Esophagus mucosa (tissue), 1 donor: ENCODE measurements at regions not wholly inside any gene's neighbourhood (a gene's known extent, or its start where the extent isn't known, plus 50 kb on each side); places are given as distances from the start of the nearest gene placed in this dataset.

Source experiments
- ATAC-seq: fragments of 200-7000 bp; cut with Tn5 transposase; one replicate; pipeline ENCODE4 v1.9.1; 2020
- donor health status: DM: yes; HTN: yes; CAD: no.

DNA sequence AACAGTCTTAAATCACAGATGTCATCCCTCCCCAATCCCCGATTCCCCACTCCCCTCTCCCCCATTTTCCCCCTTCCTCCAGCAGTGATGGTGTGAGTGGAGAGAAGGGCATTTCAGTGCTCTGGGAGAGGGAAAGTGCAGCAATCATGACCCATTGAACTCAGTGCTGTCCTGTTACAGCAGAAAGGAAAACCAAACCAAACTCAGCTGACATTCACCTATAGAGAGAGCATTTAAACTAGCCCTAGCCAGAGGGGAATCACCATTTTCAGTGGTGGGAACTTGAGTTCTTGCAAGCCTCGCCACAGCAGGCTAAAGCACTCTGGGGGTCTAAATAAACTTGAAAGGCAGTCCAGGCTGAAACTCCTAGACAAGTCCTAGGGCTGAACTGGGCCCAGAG lies 129.9 kb upstream of the COL21A1 start:
- ATAC-seq: no peak

- no peak for ATAC-seq
Measured at GRCh38 chr6:56375806-56376205, 128.4 kb upstream of the COL21A1 start.

DNA sequence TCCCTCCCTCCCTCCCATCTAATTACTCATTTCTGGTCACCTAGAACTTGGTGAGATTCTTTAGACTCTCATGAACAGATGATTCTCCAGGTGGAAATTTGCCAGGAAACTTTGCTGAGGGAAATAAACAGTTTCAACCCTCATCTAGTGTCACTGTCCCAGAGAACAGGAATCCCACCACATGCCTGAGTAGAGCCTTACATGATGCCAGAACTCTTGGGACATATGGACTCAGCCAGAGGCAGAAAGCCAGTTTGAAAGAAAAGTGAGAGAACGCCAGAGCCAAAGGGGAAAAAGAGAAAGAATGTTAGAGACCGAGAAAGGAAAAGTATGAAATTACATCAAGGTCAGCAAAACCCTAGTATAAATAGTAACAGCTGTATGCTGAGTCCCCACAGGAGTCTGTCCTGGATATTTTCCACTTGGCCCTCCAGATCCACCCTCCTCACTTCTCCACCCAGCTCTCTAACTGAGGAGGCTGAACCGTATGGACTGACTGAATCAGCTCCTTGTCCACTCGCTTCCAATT lies 127.5 kb upstream of the COL21A1 start:
- ATAC-seq: no peak

GRCh38 chr6:56372406-56372995 lies 125.1 kb upstream of the COL21A1 start:
- ATAC-seq: no peak

DNA sequence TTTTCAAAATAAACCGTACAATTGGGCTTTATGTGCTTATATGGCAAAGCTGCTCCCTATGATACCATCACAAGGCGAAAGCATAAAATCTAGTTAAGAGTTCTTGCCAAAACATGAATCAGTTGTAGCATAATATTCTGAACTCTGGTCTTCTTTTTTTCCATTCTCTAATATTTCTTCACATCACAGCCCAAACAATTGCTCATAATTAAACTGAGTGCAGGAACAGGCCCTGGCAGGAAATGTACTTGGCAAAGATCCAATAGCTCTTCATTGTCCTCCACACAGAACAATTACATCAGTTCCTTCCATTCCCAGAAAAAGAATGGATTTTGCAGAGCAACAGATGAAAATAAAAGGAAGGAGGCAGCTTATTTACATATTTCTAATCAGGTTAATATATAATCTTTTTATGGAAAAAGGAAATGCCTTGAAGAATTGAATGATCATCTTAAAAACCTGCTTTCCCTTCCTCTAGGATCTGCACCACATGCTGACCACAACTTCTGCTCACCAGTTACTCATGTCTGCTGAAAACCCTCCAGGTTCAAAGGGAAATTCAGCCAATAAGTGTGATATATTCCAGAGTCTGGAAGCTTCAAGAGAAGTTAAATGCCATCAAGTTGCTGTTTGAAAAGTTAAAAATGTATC lies 123.3 kb upstream of the COL21A1 start:
- ATAC-seq: peak; percentile 89

GRCh38 chr6:56370127-56370540 lies 122.8 kb upstream of the COL21A1 start:
- ATAC-seq: peak; percentile 93

DNA sequence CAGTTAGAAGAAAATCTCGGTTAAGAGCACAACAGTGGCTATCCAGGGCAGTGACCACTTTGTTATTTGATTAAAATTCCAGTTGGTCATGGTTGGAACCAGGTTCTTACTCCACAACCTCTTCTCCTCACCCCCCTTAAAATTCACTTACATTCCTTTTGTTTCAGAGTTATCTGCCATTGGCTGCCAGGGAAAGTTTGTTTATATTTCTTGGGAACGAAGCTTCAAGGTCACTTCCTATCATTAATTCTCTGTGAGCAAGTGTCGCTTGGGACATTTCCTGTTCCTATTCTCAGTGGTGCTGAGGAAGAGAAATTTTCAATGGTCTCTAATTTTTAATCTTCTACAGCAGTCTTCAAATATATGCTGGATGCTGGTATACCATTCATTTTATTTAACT lies 121.1 kb upstream of the COL21A1 start:
- ATAC-seq: no peak

DNA sequence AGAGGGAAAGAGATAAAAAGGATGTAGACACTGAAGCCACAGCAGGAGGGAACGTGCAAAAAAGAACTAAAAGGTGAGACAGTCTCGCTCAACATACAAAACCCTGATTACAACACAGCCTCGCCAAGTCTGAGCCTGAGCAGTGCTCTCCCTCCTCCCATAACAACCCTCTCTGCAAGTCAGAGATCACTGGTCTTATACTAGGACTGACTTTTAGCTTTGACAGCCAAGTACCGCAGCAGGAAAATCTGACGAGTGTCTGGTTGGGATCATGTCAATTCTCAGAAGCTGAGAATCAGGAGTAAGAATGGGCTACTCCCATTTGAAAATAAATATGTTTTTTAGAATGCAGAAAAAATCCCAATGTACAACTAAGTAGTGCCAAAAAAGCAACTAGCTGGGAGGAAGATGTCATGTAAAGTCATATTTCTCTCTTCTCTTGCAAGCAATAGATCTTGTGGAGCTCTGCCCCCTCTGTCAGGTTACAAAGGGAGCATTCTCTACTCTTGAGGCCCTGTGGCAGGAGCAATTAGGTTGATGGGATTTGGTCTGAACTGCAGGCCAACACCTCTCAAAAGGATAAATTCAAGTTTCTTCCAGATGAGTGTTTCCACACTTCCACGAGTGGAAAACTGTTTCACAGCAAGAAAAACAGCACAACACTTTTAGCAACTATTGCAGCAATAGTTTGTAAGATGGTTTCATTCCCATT lies 118.9 kb upstream of the COL21A1 start:
- no peak for ATAC-seq

DNA sequence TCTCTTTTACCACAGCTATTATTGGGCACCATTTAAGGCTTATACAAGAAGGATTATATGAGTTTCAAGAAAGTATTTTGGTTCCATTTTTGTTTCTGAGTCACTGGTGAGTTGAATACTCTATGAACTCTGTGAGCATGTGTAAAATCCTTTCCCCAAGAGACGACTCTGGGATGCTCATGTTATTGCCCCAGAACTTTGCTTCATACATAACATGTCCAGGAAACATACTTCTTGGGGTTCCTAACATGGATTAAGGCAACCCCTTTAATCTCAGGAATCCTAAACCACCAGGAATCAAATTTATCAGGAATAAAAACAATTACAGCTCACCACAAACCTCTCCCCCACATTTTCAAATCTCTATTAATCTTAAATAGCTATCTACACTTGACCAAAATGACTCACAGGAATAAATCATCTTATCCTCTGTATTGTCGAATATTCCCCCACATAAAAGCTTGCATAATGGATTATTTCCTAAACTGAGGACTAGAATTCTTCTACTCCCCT lies 117.5 kb upstream of the COL21A1 start:
- no peak for ATAC-seq

DNA sequence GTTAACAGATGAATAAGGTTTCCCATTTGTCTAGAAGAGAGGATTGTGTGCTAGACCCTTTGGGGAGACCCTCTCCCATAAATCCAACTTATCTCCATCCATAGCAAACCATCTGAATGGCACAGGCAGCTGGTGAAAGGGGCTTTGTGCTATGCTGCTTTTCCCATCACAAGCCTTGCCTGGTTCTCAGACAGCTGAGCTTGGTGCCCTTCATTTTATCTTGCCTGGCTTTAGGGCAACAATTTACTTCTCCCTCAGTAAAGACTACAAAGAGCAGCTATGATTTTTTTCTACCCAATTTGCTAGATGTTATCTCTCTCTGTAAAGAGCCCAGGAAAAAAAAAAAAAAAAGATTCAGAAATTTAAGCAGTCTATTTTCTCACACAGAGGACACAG lies 117.0 kb upstream of the COL21A1 start:
- no peak for ATAC-seq

GRCh38 chr6:56363796-56364430 lies 116.5 kb upstream of the COL21A1 start:
- ATAC-seq: no peak

GRCh38 chr6:56361812-56362211 lies 114.4 kb upstream of the COL21A1 start:
- ATAC-seq: peak; percentile 33

DNA sequence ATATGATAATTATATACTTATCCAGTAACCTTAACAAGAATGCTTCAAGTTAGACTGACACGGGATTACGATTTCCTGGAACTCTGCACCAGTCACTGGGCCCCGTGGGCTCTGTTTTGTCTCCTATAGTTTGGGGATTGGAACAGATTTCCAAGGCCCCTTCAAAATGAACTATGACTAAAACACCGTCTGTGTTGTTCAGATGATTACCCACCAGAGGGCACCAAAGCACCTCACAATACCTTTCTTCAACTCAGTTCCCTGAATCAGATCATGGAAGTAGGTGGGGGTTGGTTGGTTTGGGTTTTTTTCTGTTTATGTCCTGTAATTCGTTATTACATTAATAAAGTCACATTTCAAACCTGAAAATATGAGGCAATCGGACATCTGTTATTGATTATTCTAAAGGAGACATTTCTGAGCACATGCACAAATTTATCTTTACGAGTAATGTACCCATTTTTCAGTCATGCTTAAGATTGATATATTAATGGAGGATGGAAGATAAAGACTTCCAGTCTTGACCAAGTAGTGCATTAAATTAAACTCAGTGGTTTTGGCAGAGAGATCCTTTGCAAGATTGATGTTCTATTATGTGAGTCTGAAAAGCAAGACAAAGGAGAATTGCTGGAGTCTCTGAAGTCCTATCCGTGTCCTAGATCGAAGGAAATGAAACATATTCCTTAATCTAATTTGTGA lies 112.0 kb upstream of the COL21A1 start:
- ATAC-seq: peak; percentile 85

DNA sequence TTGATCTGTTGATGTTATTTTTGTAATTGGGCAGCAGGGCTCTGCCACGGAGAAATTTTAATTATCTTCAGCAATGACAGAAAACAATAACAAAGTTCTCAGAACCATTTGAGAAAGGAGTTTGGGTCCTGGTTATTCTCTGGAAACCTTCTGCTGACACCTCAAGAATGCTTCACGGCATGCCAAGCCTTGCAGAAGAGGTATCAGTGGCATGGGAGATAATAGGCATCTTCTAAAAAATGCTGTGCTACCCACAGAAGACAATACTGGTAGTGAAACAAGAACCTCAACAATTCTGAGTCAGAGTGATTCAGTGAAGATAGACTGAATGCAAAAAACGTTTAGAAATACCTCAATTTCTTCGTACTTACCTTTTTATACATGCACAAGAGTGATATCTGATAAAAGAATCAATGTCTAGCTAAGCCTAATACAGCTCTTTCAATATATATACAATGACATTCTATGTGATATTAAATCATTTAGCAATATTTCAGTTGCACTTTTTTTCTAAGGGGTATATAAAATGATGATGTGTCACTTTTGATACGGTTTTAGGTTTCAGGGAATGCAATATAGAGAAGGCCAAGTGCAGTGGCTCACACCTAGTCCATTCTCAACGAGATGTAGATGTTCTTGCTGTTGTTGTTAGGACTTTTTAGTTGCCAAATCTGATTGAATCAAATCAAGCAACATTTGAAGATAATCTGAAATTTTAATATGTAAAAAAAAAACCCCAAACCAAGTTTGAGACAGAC lies 110.4 kb upstream of the COL21A1 start:
- ATAC-seq: no peak

GRCh38 chr6:56356426-56356825 lies 109.0 kb upstream of the COL21A1 start:
- ATAC-seq: no peak

GRCh38 chr6:56353860-56354259 lies 106.5 kb upstream of the COL21A1 start:
- no peak for ATAC-seq

DNA sequence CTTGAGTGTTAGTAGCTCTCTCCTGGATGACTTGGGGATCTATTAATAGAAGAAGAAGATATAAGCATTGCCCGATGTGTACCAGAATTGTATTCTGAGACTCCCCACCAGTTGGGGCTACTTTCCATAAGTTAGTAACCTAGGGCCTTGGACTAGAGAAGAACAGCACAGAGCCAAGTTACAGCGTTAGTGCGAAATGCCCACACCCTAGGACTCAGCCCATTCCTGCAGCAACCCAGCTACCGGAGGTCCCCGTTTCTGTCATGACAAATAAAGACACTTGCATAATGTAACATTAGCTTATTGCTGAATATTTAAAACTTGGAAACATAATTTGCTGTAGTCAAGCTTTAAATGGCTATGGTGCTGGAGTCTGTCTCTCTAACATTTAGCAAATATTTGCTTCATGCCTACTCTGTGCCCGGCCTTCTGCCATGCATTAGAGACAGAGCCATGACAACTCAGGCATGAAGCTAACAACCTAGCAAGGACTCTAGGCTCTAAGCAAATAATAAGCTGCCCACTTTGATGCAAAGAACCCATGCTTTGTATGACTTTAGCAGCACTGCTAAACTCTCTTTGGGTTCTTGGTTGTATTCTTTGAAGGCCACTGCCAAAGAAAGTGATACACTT lies 103.4 kb upstream of the COL21A1 start:
- no peak for ATAC-seq

DNA sequence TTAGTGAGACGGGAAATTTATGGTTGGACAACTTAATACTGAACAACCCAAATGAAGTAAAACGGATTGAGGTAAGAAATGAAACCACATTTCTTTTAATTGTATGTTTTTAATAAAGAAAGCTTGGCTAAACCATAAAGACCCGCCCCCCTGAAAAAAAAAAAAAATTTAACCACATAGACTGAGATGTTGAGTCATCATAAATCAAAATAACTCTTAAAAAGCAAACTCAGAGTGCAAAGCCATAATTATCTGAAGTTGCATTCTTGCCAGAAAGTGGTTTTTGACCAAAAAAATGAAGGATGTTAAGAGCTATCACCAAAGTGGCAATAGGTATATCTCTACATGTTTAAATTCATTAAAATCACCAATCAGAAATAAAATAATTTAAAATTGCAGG lies 101.8 kb upstream of the COL21A1 start:
- ATAC-seq: no peak

DNA sequence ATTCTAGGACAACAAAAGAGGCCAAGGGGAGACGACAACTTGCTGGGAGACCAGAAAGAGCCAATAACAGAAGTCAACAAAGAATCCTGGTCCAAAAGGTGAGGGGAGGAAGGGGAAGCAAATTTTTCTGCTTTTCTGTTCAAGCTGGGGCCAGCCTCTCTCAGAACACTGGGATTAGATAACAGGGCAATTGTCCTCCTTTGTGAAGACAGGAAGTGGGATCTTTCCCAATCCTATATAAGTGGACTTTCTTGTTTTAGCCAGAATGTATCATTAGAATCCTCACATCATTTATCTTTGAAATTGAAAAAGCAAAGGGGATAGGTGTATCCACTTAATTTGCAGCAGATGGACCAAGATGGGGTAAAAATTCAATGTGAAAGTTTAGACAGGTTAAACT lies 101.2 kb upstream of the COL21A1 start:
- no peak for ATAC-seq

DNA sequence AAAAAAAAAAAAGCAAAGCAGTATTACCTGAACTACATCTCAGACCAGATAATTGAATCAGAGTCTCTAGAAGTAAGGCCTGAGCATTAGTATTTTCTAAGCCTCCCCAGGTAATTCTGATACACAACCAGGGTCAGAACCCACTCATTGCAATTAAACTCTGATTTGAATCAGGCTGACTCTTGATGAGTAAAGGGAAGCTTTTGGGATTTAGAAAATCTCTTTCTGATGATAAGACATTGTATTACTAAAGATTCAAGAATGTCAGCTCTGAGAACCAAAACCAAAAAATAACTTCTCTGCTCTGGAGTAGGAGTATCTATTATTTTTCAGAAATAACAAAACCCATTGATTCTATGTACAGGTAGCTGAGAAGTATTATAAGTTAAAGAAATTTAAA lies 100.1 kb upstream of the COL21A1 start:
- ATAC-seq: no peak

GRCh38 chr6:56346958-56347357 lies 99.6 kb upstream of the COL21A1 start:
- no peak for ATAC-seq
